ENCODE measurements at regions not wholly inside any gene's neighbourhood (a gene's known extent, or its start where the extent isn't known, plus 50 kb on each side); places are given as distances from the start of the nearest gene placed in this dataset.

GRCh38 chr10:47058961-47059391, 147.7 kb downstream of the PTPN20 start:
- Histone ChIP-seq H3K9me2 (replicated peaks; ENCODE audit: low read depth, low read length) (no peaks in the 10 kb centered on the region), H3K4me2 (ENCODE audit: low read depth, low read length, poor library complexity, severe bottlenecking) (no peak overlapping the region), H3K9me3 (ENCODE audit: insufficient read depth, low read depth, low read length) (no peaks in the 10 kb centered on the region), H2AFZ (ENCODE audit: low read length) (no peak overlapping the region), H3K36me3 (ENCODE audit: insufficient read depth, low read length) (no peaks in the 10 kb centered on the region), H3K4me3 (ENCODE audit: low read length, poor library complexity, severe bottlenecking) (no peak overlapping the region), H3K79me2 (ENCODE audit: insufficient read depth, low read length) (no peaks in the 10 kb centered on the region), H3K9ac (ENCODE audit: low read depth, low read length, poor library complexity, severe bottlenecking) (no peak overlapping the region), H3K27me3 (ENCODE audit: insufficient read depth, low read length, poor library complexity, severe bottlenecking) (no peaks in the 10 kb centered on the region), H4K20me1 (ENCODE audit: insufficient read depth, low read length, poor library complexity, severe bottlenecking) (no peaks in the 10 kb centered on the region), H3F3A (ENCODE audit: low read depth) (no peaks in the 10 kb centered on the region), H3K4me1 (ENCODE audit: insufficient read depth, low read length, poor library complexity, severe bottlenecking) (peaks cover 26% of the 10 kb centered on the region)
- no peak for TF ChIP-seq EZH2phosphoT487 (IDR thresholded peaks at IDR 0.05; ENCODE audit: borderline replicate concordance)

DNA sequence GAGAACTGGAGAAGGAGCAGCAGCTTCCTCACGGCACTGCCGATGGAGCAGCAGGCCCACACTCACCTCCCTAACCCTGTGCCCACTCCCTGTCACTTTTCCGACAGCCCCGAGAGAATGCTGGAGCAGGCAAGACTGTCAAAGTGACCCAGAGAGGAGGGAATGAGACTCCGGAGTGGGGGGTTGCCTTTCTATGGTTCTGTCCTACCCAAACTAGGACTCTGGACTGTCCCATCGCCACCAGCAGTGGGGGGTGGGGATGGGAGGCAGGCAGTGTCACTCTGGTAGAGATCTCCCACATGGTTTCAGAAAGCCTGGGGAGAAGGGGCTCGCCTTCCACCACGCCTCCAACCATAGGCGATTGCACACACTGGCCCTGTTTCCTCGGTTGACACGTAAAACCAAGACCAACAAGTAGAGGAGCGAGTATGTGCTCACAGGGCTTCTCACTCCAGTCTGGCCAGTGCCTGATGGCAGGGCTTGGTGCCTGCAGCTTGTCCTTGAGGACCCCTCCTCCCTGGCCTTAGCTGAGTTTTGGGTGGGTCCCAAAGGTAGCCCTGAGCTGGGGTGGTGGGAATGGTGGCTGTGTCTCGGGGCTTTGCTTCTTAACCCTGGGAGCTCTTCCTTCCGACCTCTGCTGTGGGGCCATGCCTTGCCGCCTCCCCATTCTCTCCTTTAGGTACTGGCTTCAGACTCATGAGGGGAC, 148.5 kb downstream of the PTPN20 start:
- Histone ChIP-seq H3K27me3 (ENCODE audit: insufficient read depth, low read length, poor library complexity, severe bottlenecking) (no peaks in the 10 kb centered on the region), H3K36me3 (ENCODE audit: insufficient read depth, low read length) (no peaks in the 10 kb centered on the region), H3K4me2 (ENCODE audit: low read depth, low read length, poor library complexity, severe bottlenecking) (no peak overlapping the region), H3K9me2 (replicated peaks; ENCODE audit: low read depth, low read length) (no peaks in the 10 kb centered on the region), H3K9ac (ENCODE audit: low read depth, low read length, poor library complexity, severe bottlenecking) (no peak overlapping the region), H2AFZ (ENCODE audit: low read length) (no peak overlapping the region), H3K79me2 (ENCODE audit: insufficient read depth, low read length) (no peaks in the 10 kb centered on the region), H3F3A (ENCODE audit: low read depth) (no peaks in the 10 kb centered on the region), H4K20me1 (ENCODE audit: insufficient read depth, low read length, poor library complexity, severe bottlenecking) (no peaks in the 10 kb centered on the region), H3K4me3 (ENCODE audit: low read length, poor library complexity, severe bottlenecking) (no peak overlapping the region), H3K4me1 (ENCODE audit: insufficient read depth, low read length, poor library complexity, severe bottlenecking) (peaks cover 26% of the 10 kb centered on the region), H3K9me3 (ENCODE audit: insufficient read depth, low read depth, low read length) (no peaks in the 10 kb centered on the region)
- TF ChIP-seq CTCF (conservative IDR thresholded peaks at IDR 0.05; ENCODE audit: low read length) = no peak
- TF ChIP-seq EZH2phosphoT487 (IDR thresholded peaks at IDR 0.05; ENCODE audit: borderline replicate concordance) = no peak

DNA sequence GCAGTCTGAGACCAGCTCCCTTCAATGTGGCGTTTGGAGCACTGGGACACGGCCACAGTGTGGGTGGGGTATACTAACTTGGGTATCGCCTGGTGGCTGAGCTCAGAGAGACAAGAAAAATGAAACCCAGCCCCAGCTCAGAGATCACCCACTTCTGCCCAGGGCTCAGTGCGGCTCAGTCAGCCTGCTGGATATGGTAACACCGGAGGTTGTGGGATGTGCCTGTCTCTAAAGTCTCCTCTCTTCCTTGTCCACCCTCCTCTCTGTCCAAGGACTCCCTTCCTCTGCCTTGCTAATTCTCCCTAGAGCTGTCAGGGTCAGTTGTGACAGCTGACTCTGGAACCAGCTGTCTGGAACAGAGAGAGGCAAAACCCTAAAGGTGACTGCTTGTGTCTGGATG, 149.1 kb downstream of the PTPN20 start:
- TF ChIP-seq EZH2phosphoT487 (IDR thresholded peaks at IDR 0.05; ENCODE audit: borderline replicate concordance) = no peak
- Histone ChIP-seq H3K9me2 (replicated peaks; ENCODE audit: low read depth, low read length) (no peaks in the 10 kb centered on the region), H3K9me3 (ENCODE audit: insufficient read depth, low read depth, low read length) (no peaks in the 10 kb centered on the region), H3K4me1 (ENCODE audit: insufficient read depth, low read length, poor library complexity, severe bottlenecking) (peaks cover 22% of the 10 kb centered on the region), H3K27me3 (ENCODE audit: insufficient read depth, low read length, poor library complexity, severe bottlenecking) (no peaks in the 10 kb centered on the region), H3K4me3 (ENCODE audit: low read length, poor library complexity, severe bottlenecking) (no peak overlapping the region), H3K36me3 (ENCODE audit: insufficient read depth, low read length) (no peaks in the 10 kb centered on the region), H3K4me2 (ENCODE audit: low read depth, low read length, poor library complexity, severe bottlenecking) (no peak overlapping the region), H3F3A (ENCODE audit: low read depth) (no peaks in the 10 kb centered on the region), H3K79me2 (ENCODE audit: insufficient read depth, low read length) (no peaks in the 10 kb centered on the region), H4K20me1 (ENCODE audit: insufficient read depth, low read length, poor library complexity, severe bottlenecking) (no peaks in the 10 kb centered on the region), H2AFZ (ENCODE audit: low read length) (no peak overlapping the region), H3K9ac (ENCODE audit: low read depth, low read length, poor library complexity, severe bottlenecking) (no peak overlapping the region)

DNA sequence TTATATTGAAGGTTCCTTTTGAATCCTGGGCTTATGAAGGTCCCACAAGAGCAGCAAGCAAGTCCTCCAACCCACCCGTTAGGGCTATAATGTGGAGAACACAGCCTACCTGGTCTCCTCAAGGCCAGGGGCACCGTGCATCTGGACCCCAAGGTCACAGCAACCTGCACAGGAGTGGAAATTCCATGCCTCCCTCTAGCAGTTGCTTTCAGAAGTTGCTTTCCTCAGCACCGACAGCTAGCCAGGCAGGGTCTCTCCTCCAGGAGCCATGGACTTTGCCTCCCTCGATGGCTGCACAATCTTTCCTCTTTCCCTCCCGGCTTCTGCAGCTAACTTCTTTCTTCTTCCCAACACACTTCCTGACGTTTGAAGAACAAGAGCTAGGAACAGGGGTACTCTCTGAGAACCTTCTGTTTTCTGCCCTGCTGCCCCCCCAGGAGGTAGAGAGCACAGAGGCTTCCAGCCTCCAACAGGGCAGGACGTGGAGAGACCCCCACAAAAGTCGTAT, 149.8 kb downstream of the PTPN20 start:
- no peaks in the 10 kb centered on the region for H4K20me1 ChIP-seq (ENCODE audit: insufficient read depth, low read length, poor library complexity, severe bottlenecking)

More for the DNA sequence above, 149.8 kb downstream of the PTPN20 start:
- H3K79me2 ChIP-seq (ENCODE audit: insufficient read depth, low read length) = no peaks in the 10 kb centered on the region
- H3K4me2 ChIP-seq (ENCODE audit: low read depth, low read length, poor library complexity, severe bottlenecking) = no peak overlapping the region
- H3K9me3 ChIP-seq (ENCODE audit: insufficient read depth, low read depth, low read length) = no peaks in the 10 kb centered on the region
- H3K9ac ChIP-seq (ENCODE audit: low read depth, low read length, poor library complexity, severe bottlenecking) = no peak overlapping the region
- no peak overlapping the region for H2AFZ ChIP-seq (ENCODE audit: low read length)
- no peaks in the 10 kb centered on the region for H3K9me2 ChIP-seq (replicated peaks; ENCODE audit: low read depth, low read length)
- TF ChIP-seq EZH2phosphoT487 (IDR thresholded peaks at IDR 0.05; ENCODE audit: borderline replicate concordance) = no peak
- no peak for TF ChIP-seq CTCF (conservative IDR thresholded peaks at IDR 0.05; ENCODE audit: low read length)
- no peaks in the 10 kb centered on the region for H3K27me3 ChIP-seq (ENCODE audit: insufficient read depth, low read length, poor library complexity, severe bottlenecking)
- H3K36me3 ChIP-seq (ENCODE audit: insufficient read depth, low read length) = no peaks in the 10 kb centered on the region
- H3F3A ChIP-seq (ENCODE audit: low read depth) = no peaks in the 10 kb centered on the region
- no peak overlapping the region for H3K4me3 ChIP-seq (ENCODE audit: low read length, poor library complexity, severe bottlenecking)
- H3K4me1 ChIP-seq (ENCODE audit: insufficient read depth, low read length, poor library complexity, severe bottlenecking) = peaks cover 15% of the 10 kb centered on the region

Data from Loucy (cell line).